ENCODE measurements at regions not wholly inside any gene's neighbourhood (a gene's known extent, or its start where the extent isn't known, plus 50 kb on each side); places are given as distances from the start of the nearest gene placed in this dataset.

DNA sequence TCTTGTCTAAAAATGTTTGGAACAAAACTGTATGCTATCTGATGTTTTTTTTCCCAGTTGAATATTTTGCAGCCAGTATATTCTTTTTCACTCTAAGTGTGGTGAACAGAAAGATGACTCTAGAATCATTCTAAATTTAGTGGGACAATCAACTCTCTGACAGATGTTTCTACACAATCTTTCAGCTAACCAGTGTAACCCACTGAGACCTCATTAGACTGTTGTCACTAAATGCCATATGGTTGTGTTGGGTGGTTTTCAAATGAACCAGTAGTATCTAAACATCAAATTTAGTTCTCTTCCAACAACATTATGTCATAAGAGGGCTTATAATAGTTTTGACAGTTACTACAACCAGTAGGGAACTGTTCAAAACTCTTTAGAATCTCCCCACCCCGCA lies 129.6 kb upstream of the PRLR start:
- DNase-seq, result no peak

DNA sequence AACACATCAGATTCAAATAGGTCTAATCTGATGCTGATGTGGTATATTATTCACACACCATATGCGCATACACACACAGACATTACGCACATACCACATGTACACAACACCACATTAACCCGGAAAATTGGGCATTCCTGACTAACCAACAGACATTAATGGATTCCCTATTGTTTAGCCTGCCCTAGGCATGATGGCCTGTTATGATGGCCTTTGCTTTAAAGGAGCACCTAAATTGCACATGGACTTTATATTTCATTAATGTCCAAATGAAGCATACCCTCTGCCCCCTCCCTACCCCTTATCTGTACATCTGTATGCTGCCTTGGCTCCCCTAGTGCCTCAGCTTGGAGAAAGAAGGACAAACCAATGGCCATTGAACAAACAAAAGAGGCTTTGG lies 127.7 kb upstream of the PRLR start:
- DNase-seq, result no peak

GRCh38 chr5:35356725-35357124 lies 126.4 kb upstream of the PRLR start:
- no peak for DNase-seq

DNA sequence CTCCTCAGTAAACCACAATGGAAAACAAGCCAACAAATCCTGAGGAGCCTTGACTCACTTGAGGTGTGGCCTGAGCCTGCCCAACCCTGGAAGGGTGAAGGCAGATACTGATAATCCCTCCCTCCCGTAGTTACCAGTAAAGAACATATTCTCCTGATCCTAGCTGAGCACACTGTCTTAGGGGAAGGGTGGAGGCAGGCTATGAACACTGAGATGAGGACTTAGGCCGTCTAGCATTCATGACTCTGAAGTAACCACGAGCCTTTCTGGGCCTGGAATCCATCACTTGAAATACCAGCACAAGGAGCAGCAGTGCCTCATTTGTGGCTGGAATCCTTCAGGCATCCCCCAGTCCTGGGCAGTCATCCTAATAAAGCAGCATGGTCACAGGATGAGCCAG lies 124.5 kb upstream of the PRLR start:
- DNase-seq, result no peak

DNA sequence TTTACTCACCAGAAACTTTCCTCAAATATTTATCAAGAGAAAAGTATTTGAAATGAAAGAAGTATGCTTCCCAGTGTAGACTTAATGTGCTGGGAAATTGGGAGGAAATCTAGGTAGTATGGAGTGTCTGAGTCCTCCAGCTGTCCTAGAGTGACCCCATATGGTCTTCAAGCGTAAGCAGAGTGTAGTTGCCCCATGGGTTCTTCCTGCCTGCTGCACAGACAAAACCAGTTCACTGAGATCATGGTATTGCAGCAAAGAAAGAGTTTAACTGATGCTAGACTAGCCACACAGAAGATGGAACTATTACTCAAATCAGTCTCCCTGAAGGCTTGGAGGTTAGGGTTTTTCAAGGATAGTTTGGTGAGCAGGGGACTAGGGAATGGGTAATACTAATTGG lies 114.9 kb upstream of the PRLR start:
- DNase-seq, result no peak

GRCh38 chr5:35342664-35343063 lies 112.4 kb upstream of the PRLR start:
- no peak for DNase-seq

DNA sequence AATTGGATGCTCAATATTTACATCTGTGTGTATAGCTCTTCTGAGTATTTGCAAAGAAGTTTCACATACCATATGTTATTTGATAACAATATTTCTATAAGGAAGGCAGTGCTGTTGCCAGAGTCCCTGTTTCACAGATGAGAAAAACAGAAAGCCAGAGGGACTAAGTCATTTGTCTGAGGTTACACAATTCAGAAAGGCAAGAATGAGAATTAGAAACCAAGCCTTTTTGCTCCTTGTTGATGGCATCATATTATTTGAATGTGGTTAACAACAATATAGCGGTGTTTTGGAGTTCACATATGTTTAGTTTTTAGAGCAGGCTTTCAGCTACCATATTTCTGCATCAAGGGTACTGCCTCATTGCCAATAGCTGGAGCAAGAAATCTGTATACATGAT lies 110.9 kb upstream of the PRLR start:
- DNase-seq, result no peak

DNA sequence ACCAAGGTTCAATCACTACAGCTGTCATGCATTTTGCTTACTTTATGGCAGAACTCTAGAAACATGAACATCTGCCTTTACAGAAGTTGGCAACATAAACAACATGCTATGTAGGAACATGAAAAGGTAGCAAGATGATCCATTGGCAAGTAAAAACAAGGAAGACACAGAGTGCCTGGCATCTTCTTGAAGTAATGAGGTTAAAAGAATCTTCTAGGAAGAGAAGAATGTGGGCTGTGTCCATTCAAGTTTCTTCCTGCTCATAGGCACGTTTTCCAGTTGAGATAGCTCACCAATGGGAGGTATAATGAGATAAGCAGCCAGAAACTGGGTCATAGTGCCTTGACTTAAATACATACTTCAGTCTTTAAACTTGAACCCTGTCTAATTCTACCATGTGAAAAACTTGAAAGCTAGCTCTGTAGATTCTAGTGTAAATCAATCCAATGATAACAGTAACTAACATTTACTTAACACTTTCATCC lies 109.4 kb upstream of the PRLR start:
- DNase-seq, result no peak

GRCh38 chr5:35339006-35339405 lies 108.7 kb upstream of the PRLR start:
- DNase-seq, result no peak

DNA sequence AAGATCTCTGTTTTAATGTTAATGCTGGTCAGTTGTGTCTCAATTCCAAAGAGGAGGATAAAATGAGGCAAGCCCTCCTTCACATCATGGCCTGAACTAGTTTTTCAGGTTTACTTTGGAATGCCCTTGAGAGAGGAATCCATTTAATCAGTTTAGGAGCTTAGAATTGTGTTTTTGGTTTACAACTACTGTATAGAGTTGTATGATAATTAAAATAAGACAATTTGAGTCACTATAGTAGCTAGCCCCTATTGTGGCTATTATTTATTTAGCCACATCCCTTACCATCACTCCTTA lies 107.8 kb upstream of the PRLR start:
- DNase-seq, result no peak

GRCh38 chr5:35337340-35338156 lies 107.3 kb upstream of the PRLR start:
- no peak for DNase-seq

DNA sequence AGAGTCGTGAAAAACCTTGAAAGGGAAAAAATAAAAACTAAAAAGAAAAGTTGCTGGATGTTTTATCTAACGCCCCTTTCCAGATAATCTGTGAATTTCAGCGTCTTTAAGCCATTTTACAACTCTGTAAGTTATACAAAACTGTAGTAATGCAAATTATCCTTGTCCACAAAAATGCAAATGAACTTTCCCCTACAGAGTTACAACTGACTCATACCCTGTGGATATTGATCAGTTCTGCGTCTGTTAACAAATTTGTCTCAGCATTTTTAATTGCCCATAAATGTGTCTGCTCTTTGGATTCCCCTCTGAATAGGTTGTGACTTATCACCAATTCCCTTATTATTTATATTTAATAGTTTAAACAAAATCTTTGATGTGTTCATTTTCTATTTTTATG lies 105.9 kb upstream of the PRLR start:
- no peak for DNase-seq

DNA sequence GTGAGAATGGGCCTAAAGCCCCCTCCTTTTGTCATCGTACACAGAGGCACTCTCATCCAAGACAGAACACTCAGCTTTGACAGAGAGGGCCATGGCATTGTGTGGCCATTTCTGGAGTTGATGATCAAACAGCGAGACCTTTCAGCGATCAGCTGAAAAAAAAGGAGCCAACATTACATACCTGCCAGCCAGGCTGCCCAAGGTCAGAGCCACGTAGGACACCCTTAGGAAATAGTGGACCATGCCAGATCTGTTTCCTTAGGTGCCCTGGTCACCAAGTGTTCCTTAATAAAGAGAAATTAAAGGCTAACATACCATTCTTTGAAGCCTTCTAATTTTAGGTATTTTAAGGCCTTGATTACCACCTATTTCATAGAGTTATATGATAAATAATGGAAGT lies 105.5 kb upstream of the PRLR start:
- no peak for DNase-seq

GRCh38 chr5:35333366-35333765 lies 103.1 kb upstream of the PRLR start:
- no peak for DNase-seq

DNA sequence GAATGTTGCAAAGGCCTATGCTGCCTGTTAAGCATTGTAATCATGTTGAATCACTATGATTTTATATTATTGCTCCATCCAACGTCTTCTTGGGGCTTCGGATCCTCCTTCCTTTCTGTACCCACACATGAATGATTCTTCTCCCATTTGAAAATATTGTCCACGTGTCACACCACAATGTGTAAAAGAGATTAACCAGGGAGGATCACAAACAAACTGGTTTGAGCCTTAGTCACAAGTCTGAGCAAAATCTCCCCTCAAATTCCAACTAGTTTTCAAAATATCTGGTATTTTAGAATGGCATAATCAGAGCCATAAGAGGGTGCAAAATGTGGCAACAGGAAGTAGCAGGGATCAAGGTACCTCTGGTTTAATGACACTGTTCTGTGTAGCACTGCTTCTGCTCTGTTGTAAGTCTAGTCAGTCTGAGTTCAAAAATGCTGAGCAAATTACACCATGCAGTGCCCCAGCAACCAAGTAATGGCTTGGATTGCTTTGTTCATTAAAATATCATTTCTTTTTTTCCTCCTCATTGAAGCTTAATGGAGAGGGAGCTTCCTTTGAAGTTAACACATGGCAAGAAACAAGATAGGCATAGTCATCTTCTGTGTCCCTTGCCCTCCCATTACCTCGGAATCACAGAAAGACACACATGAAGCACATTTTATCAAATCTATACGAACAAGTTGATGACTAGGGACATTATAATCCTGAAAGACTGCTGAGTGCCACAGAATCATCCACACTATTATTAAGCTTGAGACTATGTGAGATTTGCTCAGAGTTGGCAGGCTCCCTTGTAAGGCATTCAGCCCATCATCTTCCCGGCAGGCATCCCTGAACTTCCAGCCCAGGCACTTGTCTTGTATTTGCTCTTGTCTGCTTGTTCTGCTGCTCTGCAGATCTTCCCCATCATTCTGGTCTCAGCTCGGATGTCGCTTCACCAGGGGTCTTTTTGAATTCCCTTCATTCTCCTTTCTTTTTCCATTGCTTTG lies 102.0 kb upstream of the PRLR start:
- no peak for DNase-seq

DNA sequence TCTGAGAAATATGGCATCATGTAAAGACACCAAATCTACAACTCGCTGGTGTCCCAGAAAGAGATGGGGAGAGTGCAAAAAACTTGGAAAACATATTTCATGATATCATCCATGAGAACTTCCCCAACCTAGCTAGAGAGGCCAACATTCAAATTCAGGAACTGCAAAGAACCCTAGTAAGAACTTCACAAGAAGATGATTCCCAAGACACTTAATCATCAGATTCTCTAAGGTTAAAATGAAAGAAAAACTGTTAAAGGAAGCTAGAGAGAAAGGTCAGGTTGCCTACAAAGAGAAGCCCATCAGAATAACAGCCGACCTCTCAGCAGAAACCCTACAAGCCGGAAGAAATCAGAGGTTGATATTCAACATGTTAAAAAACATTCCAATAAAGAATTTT lies 95.5 kb upstream of the PRLR start:
- DNase-seq, result no peak

DNA sequence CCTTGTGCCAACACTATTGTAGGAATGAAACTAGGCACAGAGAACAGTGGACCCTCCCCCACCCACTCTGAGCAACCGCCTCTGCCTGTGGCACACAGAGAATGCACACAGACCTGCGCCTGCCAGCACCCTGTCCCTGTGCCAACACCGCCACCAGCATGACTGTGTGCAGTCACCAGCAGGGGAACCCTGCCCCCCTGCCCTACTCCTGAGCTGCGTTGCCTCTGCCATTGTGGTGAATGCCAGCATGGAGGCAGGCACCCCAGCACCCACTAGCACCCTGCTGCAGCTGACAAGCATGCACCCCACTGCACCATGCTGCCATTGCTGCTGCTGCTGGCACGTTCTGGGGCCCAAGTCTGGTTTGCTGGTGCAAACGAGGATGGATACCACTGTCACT lies 94.4 kb upstream of the PRLR start:
- DNase-seq, result no peak

DNA sequence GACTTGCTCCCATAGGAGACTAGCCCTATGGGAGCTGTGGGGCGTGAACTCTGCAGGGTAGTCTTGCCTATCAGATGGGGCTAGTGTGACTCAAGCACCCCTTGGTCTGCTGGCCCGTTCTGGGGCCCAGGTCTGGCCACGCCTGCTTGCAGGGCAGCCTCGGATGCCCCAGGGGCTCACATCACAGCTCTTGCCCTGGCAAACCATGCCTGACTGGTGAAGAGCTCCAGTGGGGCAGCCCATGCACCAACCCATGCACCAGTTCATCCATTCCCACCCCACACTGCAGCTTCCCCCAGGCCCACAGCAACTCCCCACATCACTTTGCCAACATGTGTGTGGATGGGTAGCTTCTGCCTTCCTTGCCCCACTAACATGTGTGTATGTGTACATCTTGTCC lies 93.9 kb upstream of the PRLR start:
- no peak for DNase-seq

DNA sequence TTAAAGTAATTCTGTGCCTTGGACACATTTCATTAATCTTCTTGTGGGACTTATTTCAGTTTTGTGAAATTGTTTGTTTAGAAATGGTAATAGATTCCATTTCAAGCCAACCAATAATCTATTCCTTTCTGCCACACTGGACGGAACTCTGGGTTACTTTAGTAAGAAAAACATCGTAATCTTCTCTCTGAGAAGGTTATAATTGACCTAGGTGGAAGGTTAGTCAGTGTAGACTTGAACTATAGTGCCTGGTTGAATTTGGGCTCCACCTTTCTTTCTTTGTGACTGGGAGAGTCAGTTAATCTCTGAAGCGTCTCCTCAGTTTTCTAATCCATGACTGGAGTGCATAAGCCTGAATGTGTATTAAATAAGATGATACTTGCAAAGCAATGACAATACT lies 89.7 kb upstream of the PRLR start:
- DNase-seq, result no peak

DNA sequence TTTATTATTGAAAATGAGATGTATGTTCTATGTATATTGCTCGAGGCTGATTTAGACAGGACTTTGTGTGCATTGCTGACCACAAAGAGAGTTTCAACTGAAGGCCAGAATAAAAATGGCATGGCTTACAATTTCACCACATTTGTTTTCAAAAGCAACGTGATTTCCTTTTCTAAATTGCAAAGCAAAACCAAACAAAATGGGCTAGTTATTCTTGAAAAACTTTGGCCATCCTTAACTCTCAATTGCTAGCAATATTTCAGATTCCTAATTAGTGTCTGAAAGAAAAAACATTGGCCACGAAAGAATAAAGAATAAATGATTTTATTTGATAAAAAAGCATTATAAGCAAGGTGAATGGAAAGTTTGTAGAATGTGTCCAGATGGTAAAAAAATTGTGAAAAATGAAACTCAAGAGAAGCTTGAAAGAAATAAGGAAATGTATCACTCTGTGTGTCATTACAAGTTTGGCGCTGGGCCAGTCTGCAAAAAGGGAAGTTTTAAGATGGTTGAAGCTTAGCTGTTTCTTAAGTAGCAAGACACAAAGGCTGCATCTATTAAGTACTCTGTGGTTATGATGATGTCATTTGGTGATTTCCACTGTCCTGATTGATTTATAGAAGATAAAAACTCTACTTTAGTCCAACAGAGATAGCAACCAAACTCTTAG lies 89.2 kb upstream of the PRLR start:
- DNase-seq, result peak; percentile 29

DNA sequence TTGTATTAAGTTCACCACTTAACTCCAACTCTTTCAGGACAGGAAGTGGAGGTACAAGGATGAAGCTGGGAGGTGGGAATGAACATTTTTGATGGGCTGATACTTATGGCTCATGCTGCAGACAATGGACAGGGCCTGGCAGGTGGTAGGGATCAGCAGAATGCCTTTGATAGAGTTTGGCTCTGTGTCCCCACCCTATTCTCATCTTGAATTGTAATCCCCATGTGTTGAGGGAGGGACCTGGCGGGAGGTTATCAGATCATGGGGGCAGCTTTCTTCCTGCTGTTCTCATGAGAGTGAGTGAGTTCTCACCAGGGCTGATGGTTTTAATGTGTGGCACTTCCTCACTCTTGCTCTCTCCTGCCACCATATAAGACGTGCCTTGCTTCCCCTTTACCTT lies 87.3 kb upstream of the PRLR start:
- DNase-seq, result no peak

- DNase-seq, result no peak
Observed at GRCh38 chr5:35316611-35317274, 86.5 kb upstream of the PRLR start.

DNA sequence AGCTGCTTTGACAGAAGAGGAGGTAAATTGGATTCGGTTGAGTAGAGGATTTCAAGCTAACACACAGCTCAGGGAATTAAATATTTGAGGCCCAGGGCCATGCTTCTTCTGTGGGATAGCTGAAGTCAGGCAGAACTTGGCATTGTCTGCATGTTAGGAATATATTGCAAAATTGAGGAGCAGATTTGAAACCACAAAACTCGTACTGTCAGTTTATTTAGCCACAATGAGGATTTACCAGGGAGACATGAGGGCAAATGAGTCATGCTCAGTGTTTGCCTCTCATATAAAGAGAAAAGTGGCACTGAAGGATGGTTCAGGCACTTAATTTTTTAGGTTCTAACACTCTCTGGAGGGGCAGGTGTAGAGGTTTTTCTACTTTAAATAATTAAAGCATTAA lies 83.0 kb upstream of the PRLR start:
- no peak for DNase-seq

Measured in CD4-positive, alpha-beta T cell treated with Interleukin-17A for 1 hour (primary cell).